Stimulated activated effector memory CD8-positive, alpha-beta T cell treated with anti-CD3 and anti-CD28 coated beads, Interleukin-12 subunit alpha, Interleukin-12 subunit beta, amount 100 ng/mL, for 72 hours (primary cell): ENCODE measurements at regions not wholly inside any gene's neighbourhood (a gene's known extent, or its start where the extent isn't known, plus 50 kb on each side); places are given as distances from the start of the nearest gene placed in this dataset.

ENCODE experiments used
- ATAC-seq: fragments of 150-1000 bp; cut with Tn5 transposase; 2 replicates; pipeline ENCODE4 v1.10.0; 2021
- DNase-seq, 2 donors: peaks; one replicate each; pipeline ENCODE4 v3.0.0; 2021 to 2022; ENCODE audit warnings: low spot score in 2 of 2
- H3K27ac Mint-ChIP-seq: one replicate; pipeline ENCODE4 v1.8.0; 2022; ENCODE audit warnings: mild to moderate bottlenecking, mixed read lengths
- H3K36me3 Mint-ChIP-seq: one replicate; pipeline ENCODE4 v1.8.0; 2022; ENCODE audit warnings: mild to moderate bottlenecking, mixed read lengths
- H3K4me1 Mint-ChIP-seq: one replicate; pipeline ENCODE4 v1.8.0; 2022; ENCODE audit warnings: mixed read lengths
- H3K4me3 Mint-ChIP-seq: one replicate; pipeline ENCODE4 v1.8.0; 2022; ENCODE audit warnings: mild to moderate bottlenecking, mixed read lengths
- H3K9me3 Mint-ChIP-seq: one replicate; pipeline ENCODE4 v1.8.0; 2022; ENCODE audit warnings: mixed read lengths

DNA sequence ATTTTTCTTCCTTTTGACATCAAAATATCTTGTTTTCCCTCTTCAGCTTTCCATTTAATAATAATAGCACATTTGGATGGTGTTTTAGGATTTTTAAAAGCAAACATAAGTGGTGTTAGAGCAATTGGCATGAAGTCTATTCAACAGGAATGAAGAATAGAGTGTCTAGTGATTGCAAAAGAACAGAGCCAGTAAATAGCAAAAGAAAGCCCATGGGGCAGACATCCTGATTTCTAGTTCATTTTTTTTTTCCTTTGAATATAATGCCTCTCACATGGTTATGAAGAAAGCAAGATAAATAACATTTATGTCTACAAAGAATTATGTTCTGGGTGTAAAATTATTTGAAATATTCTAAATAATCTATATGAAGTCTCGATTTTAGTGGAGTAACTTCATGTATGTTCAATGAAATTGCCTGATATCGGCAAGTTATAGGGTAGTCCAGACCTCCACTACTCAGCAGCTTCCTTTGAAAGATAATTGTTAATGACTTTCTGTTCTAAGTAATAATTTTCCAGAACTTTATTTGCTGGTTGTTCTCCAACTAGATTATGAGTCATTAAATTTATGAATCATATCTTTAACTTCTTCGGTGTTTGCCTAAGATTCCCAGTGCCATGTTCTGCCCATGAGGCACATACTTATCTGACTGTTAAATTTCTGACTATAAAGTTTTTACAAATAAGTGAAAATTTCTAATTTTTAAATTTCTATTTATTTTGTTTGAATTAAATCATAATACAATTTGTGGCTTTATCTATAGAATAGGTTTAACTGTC lies 587.9 kb downstream of the TLL1 start:
- no peak for DNase-seq
- Mint-ChIP-seq H3K27ac (no peak overlapping the region), H3K4me3 (no peak overlapping the region), H3K36me3 (no peaks in the 10 kb centered on the region), H3K4me1 (no peaks in the 10 kb centered on the region), H3K9me3 (no peaks in the 10 kb centered on the region)
- no peak for ATAC-seq

DNA sequence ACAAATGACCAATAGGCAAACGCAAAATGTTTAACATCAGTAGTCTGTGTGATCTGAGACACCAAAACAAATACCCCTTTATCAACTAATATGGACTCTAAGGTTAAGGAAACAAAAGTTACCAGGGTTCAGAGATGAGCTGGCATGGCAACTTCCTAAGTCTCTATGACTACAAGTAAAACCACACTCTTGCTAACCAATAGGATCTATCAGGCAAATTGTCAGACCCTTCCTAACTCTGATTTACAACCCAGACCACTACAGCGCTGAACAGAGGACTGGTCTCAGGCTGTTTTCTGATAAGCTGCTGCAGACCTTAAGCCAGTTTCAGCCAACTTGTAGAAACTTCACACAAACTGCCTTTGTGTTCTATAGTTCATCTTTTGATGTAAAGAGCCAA lies 608.0 kb downstream of the TLL1 start:
- H3K4me1 Mint-ChIP-seq = no peaks in the 10 kb centered on the region
- ATAC-seq = no peak
- no peak overlapping the region for H3K4me3 Mint-ChIP-seq
- H3K36me3 Mint-ChIP-seq = no peaks in the 10 kb centered on the region
- no peak overlapping the region for H3K27ac Mint-ChIP-seq
- H3K9me3 Mint-ChIP-seq = peaks cover 16% of the 10 kb centered on the region
- DNase-seq = no peak

DNA sequence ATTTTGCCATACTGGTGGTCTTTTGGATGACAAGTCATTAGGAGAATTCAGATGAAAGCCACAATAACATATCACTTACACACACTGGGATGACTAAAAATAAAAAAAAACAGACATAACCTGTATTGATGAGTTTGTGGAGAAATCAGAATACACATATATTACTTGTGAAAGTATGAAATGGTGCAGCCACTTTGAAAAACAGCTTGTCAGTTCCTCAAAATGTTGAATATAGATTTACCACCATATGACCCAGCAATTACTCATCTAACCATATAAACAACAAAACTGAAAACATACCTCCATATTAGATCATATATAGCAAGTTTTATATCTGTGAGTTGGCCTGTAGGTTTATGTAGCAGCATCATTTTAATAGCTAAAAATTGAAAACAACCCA lies 608.7 kb downstream of the TLL1 start:
- no peak for ATAC-seq
- Mint-ChIP-seq H3K36me3 (no peaks in the 10 kb centered on the region), H3K9me3 (peaks cover 16% of the 10 kb centered on the region), H3K4me1 (no peaks in the 10 kb centered on the region), H3K27ac (no peak overlapping the region), H3K4me3 (no peak overlapping the region)
- DNase-seq = no peak

DNA sequence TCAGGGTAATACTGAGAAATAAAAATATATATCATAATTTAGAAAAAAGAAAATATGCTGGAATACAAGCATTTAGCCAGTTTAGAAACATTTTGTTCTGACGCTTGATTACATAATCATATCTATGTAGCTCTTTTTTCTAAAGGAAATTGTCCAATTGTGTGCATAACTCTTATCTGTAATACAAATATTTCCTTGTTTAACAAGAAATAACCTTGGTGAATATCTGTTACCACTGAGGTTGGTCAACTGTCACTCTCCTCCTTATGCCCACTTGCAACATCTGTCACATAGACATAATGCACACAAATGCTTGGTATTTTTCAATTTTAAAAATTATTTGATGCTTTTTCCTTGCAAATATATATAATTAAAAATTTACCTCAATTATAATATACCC lies 609.7 kb downstream of the TLL1 start:
- no peak overlapping the region for H3K4me3 Mint-ChIP-seq
- no peak for ATAC-seq
- no peaks in the 10 kb centered on the region for H3K4me1 Mint-ChIP-seq
- DNase-seq = no peak
- peaks cover 14% of the 10 kb centered on the region for H3K9me3 Mint-ChIP-seq
- H3K36me3 Mint-ChIP-seq = no peaks in the 10 kb centered on the region
- no peak overlapping the region for H3K27ac Mint-ChIP-seq

DNA sequence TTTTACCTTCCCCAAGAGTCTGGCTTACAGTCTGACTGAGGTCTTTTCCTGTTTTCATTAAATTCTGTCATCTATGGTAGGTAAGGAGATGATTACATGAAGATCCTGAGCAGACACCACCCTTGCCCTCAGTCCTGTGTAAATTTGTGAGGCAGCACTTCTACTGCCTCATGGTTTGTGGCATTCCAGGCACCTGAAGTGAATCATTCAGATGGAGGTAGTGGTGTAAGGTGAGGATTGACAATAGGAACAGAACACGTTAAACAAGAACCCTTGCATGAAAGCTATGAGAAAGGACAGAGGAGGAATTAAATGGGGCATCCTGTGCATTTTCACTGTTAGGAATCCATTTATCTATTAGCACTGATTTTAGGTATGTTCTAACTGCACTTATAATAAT lies 618.6 kb downstream of the TLL1 start:
- peaks cover 11% of the 10 kb centered on the region for H3K9me3 Mint-ChIP-seq
- H3K4me3 Mint-ChIP-seq = no peak overlapping the region
- H3K27ac Mint-ChIP-seq = no peak overlapping the region
- DNase-seq (no peak), ATAC-seq (no peak)
- H3K4me1 Mint-ChIP-seq = no peaks in the 10 kb centered on the region
- no peaks in the 10 kb centered on the region for H3K36me3 Mint-ChIP-seq

DNA sequence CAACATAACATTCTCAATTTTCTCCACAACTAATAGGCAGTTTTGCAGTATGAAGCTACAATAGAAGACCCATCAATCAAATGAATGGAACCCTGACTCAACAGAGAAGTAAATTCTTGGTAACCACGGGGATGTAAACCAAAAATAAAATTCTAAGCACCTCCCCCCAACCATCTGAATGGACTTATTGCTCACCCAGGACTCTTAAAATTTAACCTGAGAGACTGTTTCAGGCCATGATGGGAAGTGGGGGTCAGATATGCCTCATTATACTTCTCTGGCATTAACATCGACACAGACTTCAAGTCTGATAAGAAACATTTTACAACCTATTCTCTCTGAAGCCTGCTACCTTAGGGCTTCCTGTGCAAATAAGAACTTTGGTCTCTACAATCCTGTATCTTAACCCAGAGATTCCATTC lies 620.9 kb downstream of the TLL1 start:
- H3K27ac Mint-ChIP-seq = no peak overlapping the region
- DNase-seq (no peak), ATAC-seq (no peak)
- H3K4me1 Mint-ChIP-seq = no peaks in the 10 kb centered on the region
- no peaks in the 10 kb centered on the region for H3K36me3 Mint-ChIP-seq
- H3K9me3 Mint-ChIP-seq = peaks cover 11% of the 10 kb centered on the region
- H3K4me3 Mint-ChIP-seq = no peak overlapping the region

DNA sequence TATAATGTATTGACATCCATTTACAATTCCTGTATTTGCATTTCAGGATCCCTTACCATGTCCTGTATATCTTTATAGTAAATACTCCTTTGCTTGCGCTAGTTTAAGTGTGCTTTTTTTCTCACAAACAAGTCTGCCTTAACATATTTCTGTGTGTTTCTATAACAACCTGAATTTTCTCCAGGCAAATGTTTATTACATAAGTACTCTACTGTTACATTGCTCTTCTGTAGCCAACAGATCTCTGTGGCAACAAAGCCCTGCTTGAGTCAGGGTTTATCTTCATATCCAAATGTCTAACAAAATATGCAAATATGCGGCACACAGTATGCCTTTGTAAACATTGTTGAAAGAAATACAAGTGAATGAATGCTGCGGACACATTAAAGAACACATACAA lies 625.5 kb downstream of the TLL1 start:
- DNase-seq (no peak), ATAC-seq (no peak)
- Mint-ChIP-seq H3K9me3 (peaks cover 33% of the 10 kb centered on the region), H3K4me1 (no peaks in the 10 kb centered on the region), H3K27ac (no peak overlapping the region), H3K4me3 (no peak overlapping the region), H3K36me3 (no peaks in the 10 kb centered on the region)

DNA sequence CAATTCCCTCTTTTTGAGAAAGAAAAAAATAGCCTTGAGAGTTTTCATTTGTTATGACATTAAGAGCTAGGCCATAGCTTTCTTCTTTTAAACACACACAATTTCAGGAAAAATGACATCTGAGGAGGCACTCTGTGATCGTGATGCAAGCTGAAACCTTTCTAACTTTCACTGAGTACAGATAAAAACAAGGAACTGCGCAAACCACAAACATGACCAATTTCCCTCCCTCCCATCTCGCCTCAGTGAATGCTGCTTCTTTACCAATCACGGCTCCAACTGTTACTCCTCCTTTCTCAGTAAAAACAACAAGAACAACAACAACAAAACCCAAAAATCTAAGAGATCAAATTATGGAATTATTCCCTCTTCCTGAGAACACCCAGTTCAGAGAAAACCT lies 626.8 kb downstream of the TLL1 start:
- Mint-ChIP-seq H3K9me3 (peaks cover 30% of the 10 kb centered on the region), H3K36me3 (no peaks in the 10 kb centered on the region), H3K27ac (no peak overlapping the region), H3K4me1 (no peaks in the 10 kb centered on the region), H3K4me3 (no peak overlapping the region)
- DNase-seq = no peak
- ATAC-seq = no peak

DNA sequence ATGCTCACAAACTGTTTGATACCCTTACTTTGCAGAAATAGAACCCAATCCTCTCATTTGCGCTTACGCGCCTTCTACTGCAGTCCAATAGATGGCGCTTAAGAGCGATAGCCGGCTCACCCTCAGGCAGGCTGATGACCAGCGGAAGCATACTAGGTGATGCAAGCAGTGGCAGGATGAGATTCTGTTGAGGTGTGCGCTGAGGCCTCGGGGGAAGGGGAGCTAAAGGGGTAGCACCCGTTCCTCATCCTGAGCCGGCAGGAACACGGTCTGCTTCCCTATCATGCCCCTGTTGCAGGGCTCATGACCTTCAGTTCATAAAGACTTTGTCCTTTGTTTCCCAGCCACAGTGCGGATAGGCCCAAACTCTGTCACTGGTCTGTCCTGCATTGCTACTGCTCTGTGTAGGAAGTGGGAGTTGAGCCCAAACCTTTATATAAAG lies 628.9 kb downstream of the TLL1 start:
- Mint-ChIP-seq H3K27ac (no peak overlapping the region), H3K4me1 (no peaks in the 10 kb centered on the region), H3K36me3 (no peaks in the 10 kb centered on the region), H3K9me3 (peaks cover 28% of the 10 kb centered on the region), H3K4me3 (no peak overlapping the region)
- DNase-seq = no peak
- ATAC-seq = no peak

DNA sequence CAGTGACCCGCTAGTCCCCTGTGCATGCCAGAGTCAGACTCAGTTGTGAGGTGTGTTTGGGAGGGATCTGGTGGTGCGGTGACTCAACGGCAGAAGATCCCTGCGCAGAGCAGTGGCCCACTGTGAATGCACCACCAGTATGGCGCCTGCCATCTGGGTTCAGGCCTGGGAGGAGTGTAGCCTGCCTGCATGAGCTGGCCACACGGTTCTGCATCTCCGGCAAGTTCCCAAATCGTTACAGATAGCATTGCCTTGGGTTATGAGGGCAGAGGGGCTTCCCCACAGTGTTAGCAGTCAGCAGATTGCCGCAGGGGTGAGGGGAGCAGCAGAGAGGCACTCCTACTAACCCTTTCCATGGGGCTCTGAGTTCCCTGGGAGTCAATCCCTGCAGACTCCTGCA lies 629.6 kb downstream of the TLL1 start:
- no peak overlapping the region for H3K27ac Mint-ChIP-seq
- no peaks in the 10 kb centered on the region for H3K36me3 Mint-ChIP-seq
- DNase-seq (no peak), ATAC-seq (peak; percentile 11)
- peaks cover 31% of the 10 kb centered on the region for H3K9me3 Mint-ChIP-seq
- no peak overlapping the region for H3K4me3 Mint-ChIP-seq
- H3K4me1 Mint-ChIP-seq = no peaks in the 10 kb centered on the region

DNA sequence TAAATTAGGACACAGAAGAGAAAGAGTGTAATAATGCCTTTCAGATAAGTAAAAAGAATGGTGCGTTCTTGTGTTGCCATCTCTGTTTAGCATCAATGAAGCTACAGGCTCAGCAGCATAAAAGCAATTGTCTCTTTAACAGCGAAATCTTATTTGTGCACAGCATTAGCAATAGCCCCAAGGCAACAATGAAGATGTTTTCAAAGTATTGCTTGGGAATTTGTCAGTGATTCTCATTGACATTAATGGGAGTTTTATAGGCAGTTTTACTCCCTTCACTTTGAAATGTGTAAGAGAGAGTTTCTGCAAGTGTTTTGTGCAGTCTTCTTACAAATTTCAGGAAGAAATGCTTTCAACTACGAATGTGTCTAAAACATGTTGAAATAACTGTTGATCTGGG lies 633.0 kb downstream of the TLL1 start:
- ATAC-seq (no peak), DNase-seq (no peak)
- no peak overlapping the region for H3K4me3 Mint-ChIP-seq

DNA sequence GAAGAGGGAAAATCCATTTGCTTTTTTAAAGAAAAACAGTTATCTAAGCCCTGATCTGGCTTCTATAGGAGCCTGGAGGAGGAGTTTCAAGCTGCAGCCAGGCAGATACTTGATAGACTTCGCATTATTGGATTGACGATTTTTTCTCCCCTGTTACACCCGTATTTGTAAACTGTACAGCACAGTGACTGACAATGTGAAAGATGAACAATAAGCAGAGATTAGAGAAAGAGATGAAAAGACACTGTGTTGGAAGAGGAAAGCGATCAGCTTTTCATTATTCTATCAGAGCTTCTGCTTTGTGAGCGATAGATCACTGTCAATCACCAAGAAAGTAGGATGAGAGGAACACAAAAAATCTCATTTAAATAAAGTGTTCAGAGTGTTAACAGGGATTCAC lies 639.2 kb downstream of the TLL1 start:
- ATAC-seq (no peak), DNase-seq (no peak)
- Mint-ChIP-seq H3K9me3 (peaks cover 18% of the 10 kb centered on the region), H3K4me3 (no peak overlapping the region), H3K27ac (no peak overlapping the region), H3K36me3 (no peaks in the 10 kb centered on the region), H3K4me1 (no peaks in the 10 kb centered on the region)

More for the DNA sequence above, 633.0 kb downstream of the TLL1 start:
- Mint-ChIP-seq H3K4me1 (no peaks in the 10 kb centered on the region), H3K27ac (no peak overlapping the region), H3K36me3 (no peaks in the 10 kb centered on the region), H3K9me3 (peaks cover 19% of the 10 kb centered on the region)

DNA sequence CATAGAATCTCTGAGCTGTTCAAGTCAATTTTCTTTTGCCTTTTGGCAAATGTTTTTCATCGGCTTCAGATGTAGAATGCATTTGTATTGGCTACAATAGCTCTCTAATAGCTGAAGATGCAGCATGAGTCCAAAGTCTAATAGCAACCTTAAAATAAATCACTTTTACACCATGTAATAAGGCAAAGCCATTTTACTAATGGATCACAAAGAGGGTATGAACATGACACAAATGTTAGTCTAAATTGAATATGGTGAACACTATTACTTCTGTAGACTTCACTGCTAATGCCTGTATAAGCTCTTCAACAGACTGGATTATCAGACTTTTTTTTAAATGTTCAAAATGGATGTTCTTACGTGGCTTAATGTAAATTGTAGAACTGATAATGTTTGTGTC lies 645.3 kb downstream of the TLL1 start:
- no peaks in the 10 kb centered on the region for H3K36me3 Mint-ChIP-seq

DNA sequence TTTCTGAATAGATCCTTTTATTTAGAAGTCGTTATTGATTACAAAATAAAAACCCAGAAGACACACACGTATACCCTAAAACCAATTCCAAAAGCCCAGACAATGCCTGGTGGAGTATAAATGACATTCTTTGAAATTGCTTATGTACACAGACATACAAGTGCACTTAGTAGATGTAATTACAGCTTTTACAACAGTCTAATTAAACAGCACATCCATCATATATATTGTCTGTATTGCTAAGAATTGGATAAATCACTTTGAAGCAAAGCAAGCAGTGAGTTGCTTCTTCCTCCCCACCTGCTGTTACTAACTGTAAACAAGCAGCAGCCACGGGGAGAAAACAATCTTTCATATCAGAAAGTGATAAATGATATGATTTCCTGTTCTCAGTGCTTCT lies 645.7 kb downstream of the TLL1 start:
- no peaks in the 10 kb centered on the region for H3K4me1 Mint-ChIP-seq
- H3K4me3 Mint-ChIP-seq = no peak overlapping the region
- H3K27ac Mint-ChIP-seq = no peak overlapping the region
- ATAC-seq = no peak
- no peak for DNase-seq
- H3K36me3 Mint-ChIP-seq = no peaks in the 10 kb centered on the region
- peaks cover 18% of the 10 kb centered on the region for H3K9me3 Mint-ChIP-seq

More for the DNA sequence above, 645.3 kb downstream of the TLL1 start:
- peaks cover 18% of the 10 kb centered on the region for H3K9me3 Mint-ChIP-seq
- H3K27ac Mint-ChIP-seq = no peak overlapping the region
- H3K4me1 Mint-ChIP-seq = no peaks in the 10 kb centered on the region
- ATAC-seq = no peak
- no peak for DNase-seq
- no peak overlapping the region for H3K4me3 Mint-ChIP-seq

DNA sequence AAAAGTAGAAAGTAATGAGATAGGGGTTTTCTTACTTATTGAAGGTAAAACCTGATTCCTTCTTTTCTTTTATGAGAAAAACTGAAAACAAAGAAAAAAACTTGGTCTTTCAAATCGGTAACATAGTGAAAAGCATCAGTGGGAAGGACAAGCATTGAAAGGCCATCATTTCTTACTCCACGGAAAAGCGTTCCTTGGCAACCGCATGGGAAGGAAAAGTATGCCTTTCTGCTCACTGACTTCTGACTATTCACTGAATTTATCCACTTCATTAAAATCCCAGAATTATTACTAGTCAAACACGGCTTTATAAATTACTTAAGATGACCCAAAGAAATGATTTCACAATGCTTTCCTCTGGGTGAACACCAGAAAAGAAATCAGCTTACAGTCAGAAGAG lies 646.7 kb downstream of the TLL1 start:
- H3K4me1 Mint-ChIP-seq = no peaks in the 10 kb centered on the region
- no peak for ATAC-seq

DNA sequence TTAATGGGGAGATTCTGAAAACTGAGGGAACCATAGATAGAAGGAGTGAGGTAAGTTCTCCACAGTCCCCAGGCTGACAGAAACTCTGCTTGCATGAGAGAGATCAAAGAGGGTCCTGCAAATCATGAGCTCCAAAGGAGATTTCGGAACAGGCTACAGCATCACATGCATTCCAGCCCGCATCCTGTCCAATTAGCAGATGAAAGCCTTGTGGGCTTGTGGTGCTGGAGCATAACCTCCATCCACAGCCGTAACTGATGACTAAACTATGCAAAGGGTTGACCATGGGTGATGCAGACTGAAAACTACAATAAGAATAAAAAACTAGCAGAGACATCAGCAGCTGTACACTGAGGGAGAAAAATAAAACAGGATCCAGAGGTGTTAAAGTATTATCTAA lies 654.5 kb downstream of the TLL1 start:
- no peaks in the 10 kb centered on the region for H3K4me1 Mint-ChIP-seq
- no peak for DNase-seq
- no peak overlapping the region for H3K27ac Mint-ChIP-seq
- H3K9me3 Mint-ChIP-seq = peaks cover 6% of the 10 kb centered on the region
- no peaks in the 10 kb centered on the region for H3K36me3 Mint-ChIP-seq
- H3K4me3 Mint-ChIP-seq = no peak overlapping the region
- ATAC-seq = no peak

More for the DNA sequence above, 646.7 kb downstream of the TLL1 start:
- DNase-seq = no peak
- Mint-ChIP-seq H3K27ac (no peak overlapping the region), H3K4me3 (no peak overlapping the region), H3K36me3 (no peaks in the 10 kb centered on the region), H3K9me3 (peaks cover 15% of the 10 kb centered on the region)
